ENCODE measurements at regions not wholly inside any gene's neighbourhood (a gene's known extent, or its start where the extent isn't known, plus 50 kb on each side); places are given as distances from the start of the nearest gene placed in this dataset.

- no peak for TF ChIP-seq CTCF (IDR thresholded peaks at IDR 0.05)
- no peak for TF ChIP-seq POLR2A (IDR thresholded peaks at IDR 0.05)
These were observed 125.4 kb upstream of the CDK13 start for GRCh38 chr7:39824456-39825200.
